G401.6 (cell line): ENCODE measurements at regions not wholly inside any gene's neighbourhood (a gene's known extent, or its start where the extent isn't known, plus 50 kb on each side); places are given as distances from the start of the nearest gene placed in this dataset.
"Not testable (repeated sequence)": the region's sequence is repeated elsewhere in the genome, so short reads cannot be mapped to it uniquely, and the experiment has no call there.

Experiments
- FAIRE-seq: peaks from 2 replicates; lab custom pipeline; 2012; peaks lifted over from hg19 to GRCh38; lab: Jason Lieb, UNC

DNA sequence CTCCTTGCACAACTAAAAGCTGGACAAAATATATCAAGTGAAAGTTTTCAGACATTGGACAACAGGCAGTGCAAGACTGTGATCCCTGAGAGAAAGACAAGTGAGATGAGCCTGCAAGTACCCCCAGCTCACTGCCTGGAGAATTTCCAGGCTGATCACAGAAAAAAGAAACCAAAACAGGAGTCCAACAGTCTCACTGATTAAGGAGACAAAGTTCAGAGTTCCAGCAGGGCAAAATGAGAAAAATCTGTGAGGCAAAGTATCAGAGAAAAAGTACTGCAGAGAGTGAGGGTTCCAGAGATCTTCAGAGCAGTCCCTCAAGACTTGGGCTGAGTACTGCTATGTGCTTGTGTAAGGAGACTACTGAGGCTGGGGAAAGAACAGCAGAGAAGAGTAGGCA is 56.0 kb upstream of the PRSS3 start:
- FAIRE-seq = no peak

- no peak for FAIRE-seq
These were observed 55.3 kb upstream of the PRSS3 start for GRCh38 chr9:33740075-33740474.

DNA sequence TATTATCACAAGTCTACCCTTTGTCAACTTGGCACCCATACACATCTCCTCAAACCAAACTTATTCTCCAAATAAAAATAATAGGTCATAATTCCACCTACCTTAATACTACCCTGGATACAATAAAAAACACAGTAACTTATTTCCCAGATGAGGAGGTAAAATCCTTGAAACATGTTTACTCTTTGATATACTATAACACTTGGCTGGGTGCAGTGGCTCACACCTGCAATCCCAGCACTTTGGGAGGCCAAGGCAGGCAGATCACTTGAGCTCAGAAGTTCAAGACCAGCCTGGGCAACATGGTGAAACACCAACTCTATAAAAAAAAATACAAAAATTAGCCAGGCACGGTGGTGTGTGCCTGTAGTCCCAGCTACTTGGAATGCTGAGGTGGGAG is 54.4 kb upstream of the PRSS3 start:
- not testable (repeated sequence) for FAIRE-seq

DNA sequence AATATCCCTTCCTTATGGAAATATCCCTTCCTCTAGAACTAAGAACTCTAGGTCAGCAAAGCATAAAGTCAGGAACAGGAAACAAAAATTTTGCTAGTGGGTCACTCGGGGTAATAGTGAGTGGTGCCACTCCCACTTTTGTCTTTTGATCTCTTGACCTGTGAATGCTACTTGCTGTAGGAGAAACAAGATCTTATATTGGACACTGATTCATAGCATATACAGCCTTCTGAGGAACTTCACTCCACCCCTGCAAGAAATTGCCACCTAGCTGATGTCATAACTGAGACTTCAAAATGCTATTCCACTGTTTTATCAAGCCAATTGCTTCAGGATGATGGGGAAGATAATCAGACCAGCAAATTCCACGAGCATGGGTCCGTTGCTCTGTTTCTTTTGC is 53.3 kb upstream of the PRSS3 start:
- FAIRE-seq = no peak

DNA sequence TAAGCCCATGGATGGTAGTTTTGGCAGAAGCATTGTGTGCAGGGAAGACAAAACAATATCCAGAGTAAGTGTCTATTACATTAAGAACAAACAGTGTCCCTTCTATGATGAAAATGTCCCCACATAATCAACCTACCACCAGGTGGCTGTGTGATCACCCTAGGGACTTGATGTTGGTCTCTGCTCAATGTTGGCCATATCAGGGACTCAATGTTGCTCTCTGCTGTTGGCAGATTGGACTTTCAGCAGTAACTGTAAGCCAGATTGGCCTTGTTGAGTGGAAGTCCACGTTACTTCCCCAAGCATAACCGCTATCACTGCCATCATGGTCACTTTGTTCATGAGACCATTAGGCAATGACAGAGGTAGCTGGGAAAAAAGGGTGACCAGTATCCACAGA is 52.8 kb upstream of the PRSS3 start:
- FAIRE-seq = no peak
